GM12872 (cell line): ENCODE measurements at regions not wholly inside any gene's neighbourhood (a gene's known extent, or its start where the extent isn't known, plus 50 kb on each side); places are given as distances from the start of the nearest gene placed in this dataset.

Experiments
- CTCF ChIP-seq: IDR thresholded peaks from 3 replicates; pipeline ENCODE4 v1.5.1; 2011; ENCODE audit warnings: low read depth, mild to moderate bottlenecking, low read length, moderate library complexity; ENCODE audit not compliant: insufficient read depth

- TF ChIP-seq CTCF, result no peak
Measured at GRCh38 chr2:131753640-131754561, 226.2 kb downstream of the CCDC74A start.

GRCh38 chr2:131754929-131755720 lies 227.4 kb downstream of the CCDC74A start:
- no peak for TF ChIP-seq CTCF

- TF ChIP-seq CTCF, result no peak
Measured at GRCh38 chr2:131756141-131756907, 228.6 kb downstream of the CCDC74A start.

- 0 out of 3 replicates have a peak, but pooled peaks have one; percentile 15 for TF ChIP-seq CTCF
Measured at GRCh38 chr2:131775903-131776506, 248.3 kb downstream of the CCDC74A start.

- no peak for TF ChIP-seq CTCF
Measured at GRCh38 chr2:131801210-131801744, 273.6 kb downstream of the CCDC74A start.

- TF ChIP-seq CTCF, result peak; percentile 56; the same call in 1 of the 3 replicates
Measured at GRCh38 chr2:131801745-131802350, 274.2 kb downstream of the CCDC74A start.
